ENCODE measurements at regions not wholly inside any gene's neighbourhood (a gene's known extent, or its start where the extent isn't known, plus 50 kb on each side); places are given as distances from the start of the nearest gene placed in this dataset.

DNA sequence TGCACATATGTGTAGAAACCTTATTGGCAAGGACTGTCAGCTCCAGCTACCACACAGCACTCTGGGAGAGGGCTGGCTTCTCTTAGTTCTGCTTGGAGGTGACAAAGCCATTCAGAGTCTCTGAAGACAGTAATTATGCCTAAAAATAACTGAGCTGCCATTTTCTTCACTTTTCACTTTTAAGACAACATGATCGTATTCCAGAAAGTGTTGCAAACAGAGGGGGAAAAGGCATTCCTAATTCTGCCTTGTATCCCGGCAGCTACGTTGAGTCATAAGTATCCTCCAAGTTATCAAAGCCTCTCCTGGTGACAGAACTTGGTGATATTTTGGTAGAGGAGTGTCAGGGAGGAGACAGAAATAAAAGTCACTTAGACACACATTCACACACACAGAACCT lies 327.7 kb downstream of the HAPSTR1 start:
- TF ChIP-seq EZH2 (IDR thresholded peaks at IDR 0.05; ENCODE audit: low read length, missing control alignments), result no peak
- TF ChIP-seq, protein P1, sequence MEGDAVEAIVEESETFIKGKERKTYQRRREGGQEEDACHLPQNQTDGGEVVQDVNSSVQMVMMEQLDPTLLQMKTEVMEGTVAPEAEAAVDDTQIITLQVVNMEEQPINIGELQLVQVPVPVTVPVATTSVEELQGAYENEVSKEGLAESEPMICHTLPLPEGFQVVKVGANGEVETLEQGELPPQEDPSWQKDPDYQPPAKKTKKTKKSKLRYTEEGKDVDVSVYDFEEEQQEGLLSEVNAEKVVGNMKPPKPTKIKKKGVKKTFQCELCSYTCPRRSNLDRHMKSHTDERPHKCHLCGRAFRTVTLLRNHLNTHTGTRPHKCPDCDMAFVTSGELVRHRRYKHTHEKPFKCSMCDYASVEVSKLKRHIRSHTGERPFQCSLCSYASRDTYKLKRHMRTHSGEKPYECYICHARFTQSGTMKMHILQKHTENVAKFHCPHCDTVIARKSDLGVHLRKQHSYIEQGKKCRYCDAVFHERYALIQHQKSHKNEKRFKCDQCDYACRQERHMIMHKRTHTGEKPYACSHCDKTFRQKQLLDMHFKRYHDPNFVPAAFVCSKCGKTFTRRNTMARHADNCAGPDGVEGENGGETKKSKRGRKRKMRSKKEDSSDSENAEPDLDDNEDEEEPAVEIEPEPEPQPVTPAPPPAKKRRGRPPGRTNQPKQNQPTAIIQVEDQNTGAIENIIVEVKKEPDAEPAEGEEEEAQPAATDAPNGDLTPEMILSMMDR (conservative IDR thresholded peaks at IDR 0.05 in 1 of 2, IDR thresholded peaks at IDR 0.05 in 1 of 2; ENCODE audit: low read depth in 1 of 2, low read length in 2 of 2), result no peak

All from fibroblast of lung (primary cell).